Endothelial cell of umbilical vein (primary cell): ENCODE measurements at regions not wholly inside any gene's neighbourhood (a gene's known extent, or its start where the extent isn't known, plus 50 kb on each side); places are given as distances from the start of the nearest gene placed in this dataset.

ENCODE experiments used
- BruUV-seq: library from RNA; stranded (reverse); fragments of 400-500 nt; replicated peaks from 2 replicates; lab custom pipeline; 2021; lab: Mats Ljungman, UMichigan
- CTCF ChIA-PET: fragments of 300-600, 350-600 bp; sonication (Branson Sonifier 250); formaldehyde crosslinking; loops from one replicate; lab custom pipeline; 2021; ENCODE audit warnings: antibody characterized with exemption, inconsistent platforms; lab: Charles Lee
- POLR2A ChIA-PET: fragments of 300-600, 350-600 bp; sonication (Branson Sonifier 250); formaldehyde crosslinking; loops from one replicate; lab custom pipeline; 2021; ENCODE audit warnings: antibody characterized with exemption, inconsistent platforms; lab: Charles Lee
- DNase-seq: peaks from one replicate; pipeline ENCODE4 v3.0.0-alpha.2; 2011; ENCODE audit warnings: low read depth, low spot score
- FAIRE-seq: peaks from 2 replicates; lab custom pipeline; 2011; peaks lifted over from hg19 to GRCh38; lab: Jason Lieb, UNC
- H2AFZ ChIP-seq: 2 replicates; pipeline ENCODE4 v1.6.0; 2012; ENCODE audit warnings: low read depth, low read length, control low read depth, inconsistent platforms
- H3K27ac ChIP-seq: 2 replicates; pipeline ENCODE4 v1.5.1; 2011; ENCODE audit warnings: low read depth, mild to moderate bottlenecking, control low read depth, low read length, moderate library complexity; ENCODE audit not compliant: insufficient read depth
- H3K27me3 ChIP-seq, 2 experiments: 2 replicates each; pipeline versions ENCODE4 v1.6.0 to v1.6.1; 2011; ENCODE audit warnings: low read length in 2 of 2, mixed read lengths in 1 of 2; ENCODE audit not compliant: control insufficient read depth in 2 of 2, insufficient read depth in 2 of 2
- H3K36me3 ChIP-seq, 2 experiments: 2 replicates in 1 of 2; 3 replicates in 1 of 2; pipeline ENCODE4 v1.5.1; 2011; ENCODE audit warnings: low read length in 2 of 2, mild to moderate bottlenecking in 1 of 2, moderate library complexity in 1 of 2; ENCODE audit not compliant: control insufficient read depth in 2 of 2, insufficient read depth in 2 of 2; ENCODE audit errors: extremely low read depth in 1 of 2
- H3K4me1 ChIP-seq: 3 replicates; pipeline ENCODE4 v1.5.1; 2011; ENCODE audit warnings: mild to moderate bottlenecking, low read length; ENCODE audit not compliant: control insufficient read depth, insufficient read depth; ENCODE audit errors: extremely low read depth
- H3K4me2 ChIP-seq: 2 replicates; pipeline ENCODE4 v1.6.1; 2011; ENCODE audit warnings: low read length, control low read depth, mixed read lengths; ENCODE audit not compliant: insufficient read depth
- H3K4me3 ChIP-seq, 3 experiments: fragments of 200-600 bp in 1 of 3; sonication (generic), shearing (Covaris generic) in 1 of 3; replicated peaks in 1 of 3; 2 replicates each; pipeline ENCODE4 v1.5.1; 2011 to 2016; ENCODE audit warnings: control low read depth in 3 of 3, low read length in 3 of 3, mild to moderate bottlenecking in 2 of 3, inconsistent platforms in 1 of 3, low read depth in 1 of 3, moderate library complexity in 1 of 3; ENCODE audit not compliant: insufficient read depth in 1 of 3
- H3K79me2 ChIP-seq: 2 replicates; pipeline ENCODE4 v1.6.0; 2012; ENCODE audit warnings: low read length, inconsistent platforms; ENCODE audit not compliant: control insufficient read depth, insufficient read depth
- H3K9ac ChIP-seq: replicated peaks from 2 replicates; pipeline ENCODE3; 2011; ENCODE audit warnings: low read length, control low read depth; ENCODE audit not compliant: insufficient read depth; ENCODE audit errors: extremely low read depth
- H3K9me1 ChIP-seq: replicated peaks from 3 replicates; pipeline ENCODE4 v1.6.0; 2011; ENCODE audit warnings: mild to moderate bottlenecking, low read length; ENCODE audit not compliant: control insufficient read depth, insufficient read depth; ENCODE audit errors: extremely low read depth
- H3K9me3 ChIP-seq: replicated peaks from 2 replicates; pipeline ENCODE4 v1.5.1; 2012; ENCODE audit warnings: low read length, inconsistent platforms; ENCODE audit not compliant: control insufficient read depth, insufficient read depth
- H4K20me1 ChIP-seq: replicated peaks from 2 replicates; pipeline ENCODE3; 2011; ENCODE audit warnings: mild to moderate bottlenecking, low read length; ENCODE audit not compliant: control insufficient read depth, insufficient read depth; ENCODE audit errors: extremely low read depth
- EZH2 ChIP-seq: IDR thresholded peaks from 2 replicates; pipeline ENCODE4 v1.6.1; 2012; ENCODE audit warnings: borderline replicate concordance, low read depth, mild to moderate bottlenecking, moderate library complexity, low read length, inconsistent platforms; ENCODE audit not compliant: severe bottlenecking
- FOS ChIP-seq: IDR thresholded peaks from 2 replicates; pipeline ENCODE4 v1.6.1; 2011; ENCODE audit warnings: mild to moderate bottlenecking, low read length, moderate library complexity, borderline replicate concordance; ENCODE audit not compliant: insufficient read depth
- GATA2 ChIP-seq: IDR thresholded peaks from 2 replicates; pipeline ENCODE4 v1.7.0; 2011; ENCODE audit warnings: low read depth, mild to moderate bottlenecking, moderate library complexity, mixed read lengths, low read length; ENCODE audit not compliant: insufficient read length, insufficient read depth
- JUN ChIP-seq: IDR thresholded peaks from 2 replicates; pipeline ENCODE4 v1.6.1; 2011; ENCODE audit warnings: borderline replicate concordance, low read depth; ENCODE audit not compliant: insufficient read length, insufficient read depth
- POLR2A ChIP-seq: IDR thresholded peaks from 2 replicates; pipeline ENCODE4 v1.6.1; 2012; ENCODE audit warnings: low read depth, mild to moderate bottlenecking, control low read depth, low read length
- POLR2AphosphoS5 ChIP-seq: IDR thresholded peaks from 2 replicates; pipeline ENCODE4 v1.6.1; 2012; ENCODE audit warnings: low read depth, mild to moderate bottlenecking, control low read depth, low read length, moderate library complexity; ENCODE audit not compliant: insufficient read depth
- dilution Hi-C: fragments of 300-500 bp; cut with MboI; formaldehyde crosslinking; loops from one replicate; pipeline ENCODE4 v1.15.0; 2019; ENCODE audit warnings: low sequenced_read_pairs; ENCODE audit not compliant: extremely low pct_ligation_motif_present
- intact Hi-C: fragments of 100-400 bp; cut with micrococcal nuclease; formaldehyde crosslinking; loops from one replicate; pipeline ENCODE4 v1.10.0; 2022
- TF ChIP-seq, protein P1 (sequence below): IDR thresholded peaks from 2 replicates; pipeline ENCODE4 v1.6.1; 2011; ENCODE audit not compliant: insufficient read depth, insufficient read length
- TF ChIP-seq, protein P2 (sequence below), 2 donors: IDR thresholded peaks; 1 replicate in 1 of 2; 2 replicates in 1 of 2; pipeline ENCODE4 v1.5.1; 2011; ENCODE audit warnings: low read length in 2 of 2, mild to moderate bottlenecking in 2 of 2, moderate library complexity in 2 of 2, control low read depth in 1 of 2, inconsistent platforms in 1 of 2, low read depth in 1 of 2; ENCODE audit not compliant: insufficient read depth in 1 of 2; ENCODE audit errors: extremely low read depth in 1 of 2

DNA sequence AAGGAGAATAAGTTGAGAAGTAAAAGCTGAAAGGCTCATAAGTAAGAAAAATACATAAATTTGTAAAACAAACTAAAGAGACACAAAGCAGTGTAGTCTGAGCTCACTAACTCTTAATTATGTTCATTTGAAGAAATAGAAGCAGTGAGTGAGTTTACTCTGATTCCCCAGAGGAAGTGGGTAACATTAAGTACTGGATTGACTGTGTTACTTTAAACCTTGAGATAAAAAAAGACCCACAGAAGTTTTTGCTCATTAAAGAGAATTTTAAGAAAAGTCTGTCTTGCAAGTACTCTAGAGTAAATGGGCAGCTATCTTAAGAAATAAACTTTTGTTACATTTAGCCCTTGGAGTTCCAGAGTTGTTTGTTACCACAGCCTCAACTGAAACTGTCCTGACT, 2466.9 kb downstream of the PCDH7 start:
- no peaks in the 10 kb centered on the region for H3K27me3 ChIP-seq
- H3K27ac ChIP-seq = no peak overlapping the region
- no peak overlapping the region for H3K4me2 ChIP-seq
- DNase-seq = no peak
- TF ChIP-seq JUN (no peak), EZH2 (no peak), POLR2AphosphoS5 (no peak), GATA2 (no peak), POLR2A (no peak), FOS (no peak)
- TF ChIP-seq, protein P1, sequence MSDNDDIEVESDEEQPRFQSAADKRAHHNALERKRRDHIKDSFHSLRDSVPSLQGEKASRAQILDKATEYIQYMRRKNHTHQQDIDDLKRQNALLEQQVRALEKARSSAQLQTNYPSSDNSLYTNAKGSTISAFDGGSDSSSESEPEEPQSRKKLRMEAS = no peak
- TF ChIP-seq, protein P2, sequence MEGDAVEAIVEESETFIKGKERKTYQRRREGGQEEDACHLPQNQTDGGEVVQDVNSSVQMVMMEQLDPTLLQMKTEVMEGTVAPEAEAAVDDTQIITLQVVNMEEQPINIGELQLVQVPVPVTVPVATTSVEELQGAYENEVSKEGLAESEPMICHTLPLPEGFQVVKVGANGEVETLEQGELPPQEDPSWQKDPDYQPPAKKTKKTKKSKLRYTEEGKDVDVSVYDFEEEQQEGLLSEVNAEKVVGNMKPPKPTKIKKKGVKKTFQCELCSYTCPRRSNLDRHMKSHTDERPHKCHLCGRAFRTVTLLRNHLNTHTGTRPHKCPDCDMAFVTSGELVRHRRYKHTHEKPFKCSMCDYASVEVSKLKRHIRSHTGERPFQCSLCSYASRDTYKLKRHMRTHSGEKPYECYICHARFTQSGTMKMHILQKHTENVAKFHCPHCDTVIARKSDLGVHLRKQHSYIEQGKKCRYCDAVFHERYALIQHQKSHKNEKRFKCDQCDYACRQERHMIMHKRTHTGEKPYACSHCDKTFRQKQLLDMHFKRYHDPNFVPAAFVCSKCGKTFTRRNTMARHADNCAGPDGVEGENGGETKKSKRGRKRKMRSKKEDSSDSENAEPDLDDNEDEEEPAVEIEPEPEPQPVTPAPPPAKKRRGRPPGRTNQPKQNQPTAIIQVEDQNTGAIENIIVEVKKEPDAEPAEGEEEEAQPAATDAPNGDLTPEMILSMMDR (IDR thresholded peaks at IDR 0.05; ENCODE audit: extremely low read depth in 1 of 2, insufficient read depth in 1 of 2, low read depth in 1 of 2, low read length in 2 of 2) = no peak
- no peaks in the 10 kb centered on the region for H3K36me3 ChIP-seq
- no peaks in the 10 kb centered on the region for H3K79me2 ChIP-seq
- no peak overlapping the region for H3K4me3 ChIP-seq
- no peak overlapping the region for H3K9ac ChIP-seq
- peaks cover 2% of the 10 kb centered on the region for H3K9me3 ChIP-seq
- no TSS peak for BruUV-seq
- ChIA-PET CTCF (no interaction called here), POLR2A (no interaction called here)
- H3K4me1 ChIP-seq = no peaks in the 10 kb centered on the region
- no peak overlapping the region for H2AFZ ChIP-seq
- no peaks in the 10 kb centered on the region for H4K20me1 ChIP-seq
- dilution Hi-C loops (no loop called here), intact Hi-C loops (no loop called here)
- no peaks in the 10 kb centered on the region for H3K9me1 ChIP-seq
- no peak for FAIRE-seq
